Stimulated activated memory B cell treated with anti-CD40 and anti-IgM and Interleukin-4, amounts not matched to agents 10 μg/mL and 1 μg/mL and 100 μg/mL, for 72 hours (primary cell): ENCODE measurements at regions not wholly inside any gene's neighbourhood (a gene's known extent, or its start where the extent isn't known, plus 50 kb on each side); places are given as distances from the start of the nearest gene placed in this dataset.

Experiments used
- ATAC-seq: fragments of 150-1000 bp; cut with Tn5 transposase; 2 replicates; pipeline ENCODE4 v1.10.0; 2021
- H3K27ac Mint-ChIP-seq: one replicate; pipeline ENCODE4 v1.8.0; 2022; ENCODE audit warnings: mild to moderate bottlenecking, mixed read lengths
- H3K27me3 Mint-ChIP-seq: one replicate; pipeline ENCODE4 v1.8.0; 2022; ENCODE audit warnings: mixed read lengths
- H3K36me3 Mint-ChIP-seq: one replicate; pipeline ENCODE4 v1.8.0; 2022; ENCODE audit warnings: mixed read lengths
- H3K4me1 Mint-ChIP-seq: one replicate; pipeline ENCODE4 v1.8.0; 2022; ENCODE audit warnings: mixed read lengths
- H3K4me3 Mint-ChIP-seq: one replicate; pipeline ENCODE4 v1.8.0; 2022; ENCODE audit warnings: mild to moderate bottlenecking, moderate library complexity, mixed read lengths
- H3K9me3 Mint-ChIP-seq: one replicate; pipeline ENCODE4 v1.8.0; 2022; ENCODE audit warnings: mixed read lengths

GRCh38 chr12:115213538-115214016, 529.6 kb upstream of the TBX3 start:
- ATAC-seq: no peak
- Mint-ChIP-seq H3K27ac (no peak overlapping the region), H3K27me3 (no peaks in the 10 kb centered on the region), H3K36me3 (no peaks in the 10 kb centered on the region), H3K4me3 (no peak overlapping the region), H3K9me3 (peaks cover 7% of the 10 kb centered on the region), H3K4me1 (no peaks in the 10 kb centered on the region)

- H3K4me3 Mint-ChIP-seq: no peak overlapping the region
- H3K4me1 Mint-ChIP-seq: no peaks in the 10 kb centered on the region
- no peak overlapping the region for H3K27ac Mint-ChIP-seq
- no peak for ATAC-seq
- H3K36me3 Mint-ChIP-seq: no peaks in the 10 kb centered on the region
- peaks cover 7% of the 10 kb centered on the region for H3K9me3 Mint-ChIP-seq
- no peaks in the 10 kb centered on the region for H3K27me3 Mint-ChIP-seq
Observed at GRCh38 chr12:115213118-115213517, 529.1 kb upstream of the TBX3 start.

- Mint-ChIP-seq H3K27ac (no peak overlapping the region), H3K36me3 (no peaks in the 10 kb centered on the region), H3K4me3 (no peak overlapping the region), H3K27me3 (no peaks in the 10 kb centered on the region), H3K4me1 (no peaks in the 10 kb centered on the region), H3K9me3 (peaks cover 7% of the 10 kb centered on the region)
- no peak for ATAC-seq
Observed at GRCh38 chr12:115212356-115212755, 528.4 kb upstream of the TBX3 start.

GRCh38 chr12:115210533-115211252, 526.7 kb upstream of the TBX3 start:
- Mint-ChIP-seq H3K4me3 (no peak overlapping the region), H3K9me3 (peaks cover 7% of the 10 kb centered on the region), H3K27ac (no peak overlapping the region), H3K27me3 (no peaks in the 10 kb centered on the region), H3K4me1 (no peaks in the 10 kb centered on the region), H3K36me3 (no peaks in the 10 kb centered on the region)
- ATAC-seq: no peak

GRCh38 chr12:115209230-115209629, 525.3 kb upstream of the TBX3 start:
- no peak for ATAC-seq
- no peaks in the 10 kb centered on the region for H3K4me1 Mint-ChIP-seq
- no peak overlapping the region for H3K27ac Mint-ChIP-seq
- no peaks in the 10 kb centered on the region for H3K27me3 Mint-ChIP-seq
- peaks cover 7% of the 10 kb centered on the region for H3K9me3 Mint-ChIP-seq
- H3K36me3 Mint-ChIP-seq: no peaks in the 10 kb centered on the region
- H3K4me3 Mint-ChIP-seq: no peak overlapping the region

GRCh38 chr12:115208098-115208497, 524.1 kb upstream of the TBX3 start:
- Mint-ChIP-seq H3K27ac (no peak overlapping the region), H3K4me1 (no peaks in the 10 kb centered on the region), H3K36me3 (no peaks in the 10 kb centered on the region), H3K9me3 (peaks cover 7% of the 10 kb centered on the region), H3K27me3 (no peaks in the 10 kb centered on the region), H3K4me3 (no peak overlapping the region)
- no peak for ATAC-seq

- Mint-ChIP-seq H3K36me3 (no peaks in the 10 kb centered on the region), H3K4me3 (no peak overlapping the region), H3K27me3 (no peaks in the 10 kb centered on the region), H3K9me3 (peaks cover 7% of the 10 kb centered on the region), H3K27ac (no peak overlapping the region), H3K4me1 (no peaks in the 10 kb centered on the region)
- ATAC-seq: no peak
Observed at GRCh38 chr12:115207216-115207915, 523.4 kb upstream of the TBX3 start.

GRCh38 chr12:115206801-115207200, 522.8 kb upstream of the TBX3 start:
- no peaks in the 10 kb centered on the region for H3K27me3 Mint-ChIP-seq
- H3K9me3 Mint-ChIP-seq: peaks cover 7% of the 10 kb centered on the region
- H3K27ac Mint-ChIP-seq: no peak overlapping the region
- H3K4me1 Mint-ChIP-seq: no peaks in the 10 kb centered on the region
- no peak for ATAC-seq
- H3K36me3 Mint-ChIP-seq: no peaks in the 10 kb centered on the region
- H3K4me3 Mint-ChIP-seq: no peak overlapping the region

- Mint-ChIP-seq H3K4me1 (no peaks in the 10 kb centered on the region), H3K27ac (no peak overlapping the region), H3K27me3 (no peaks in the 10 kb centered on the region), H3K9me3 (peaks cover 3% of the 10 kb centered on the region), H3K4me3 (no peak overlapping the region), H3K36me3 (no peaks in the 10 kb centered on the region)
- no peak for ATAC-seq
Observed at GRCh38 chr12:115205755-115206308, 521.9 kb upstream of the TBX3 start.

- no peaks in the 10 kb centered on the region for H3K36me3 Mint-ChIP-seq
- no peak for ATAC-seq
- H3K27me3 Mint-ChIP-seq: no peaks in the 10 kb centered on the region
- H3K27ac Mint-ChIP-seq: no peak overlapping the region
- H3K4me3 Mint-ChIP-seq: no peak overlapping the region
- H3K4me1 Mint-ChIP-seq: no peaks in the 10 kb centered on the region
- no peaks in the 10 kb centered on the region for H3K9me3 Mint-ChIP-seq
Observed at GRCh38 chr12:115204957-115205754, 521.2 kb upstream of the TBX3 start.

- H3K4me1 Mint-ChIP-seq: no peaks in the 10 kb centered on the region
- no peaks in the 10 kb centered on the region for H3K9me3 Mint-ChIP-seq
- no peak for ATAC-seq
- no peak overlapping the region for H3K4me3 Mint-ChIP-seq
- no peaks in the 10 kb centered on the region for H3K27me3 Mint-ChIP-seq
- H3K27ac Mint-ChIP-seq: no peak overlapping the region
- H3K36me3 Mint-ChIP-seq: no peaks in the 10 kb centered on the region
Observed at GRCh38 chr12:115203701-115204100, 519.7 kb upstream of the TBX3 start.

GRCh38 chr12:115201966-115202365, 518.0 kb upstream of the TBX3 start:
- no peak for ATAC-seq
- H3K27ac Mint-ChIP-seq: no peak overlapping the region
- H3K4me1 Mint-ChIP-seq: no peaks in the 10 kb centered on the region
- H3K36me3 Mint-ChIP-seq: no peaks in the 10 kb centered on the region
- H3K27me3 Mint-ChIP-seq: no peaks in the 10 kb centered on the region
- H3K4me3 Mint-ChIP-seq: no peak overlapping the region
- no peaks in the 10 kb centered on the region for H3K9me3 Mint-ChIP-seq

- no peak for ATAC-seq
- no peaks in the 10 kb centered on the region for H3K27me3 Mint-ChIP-seq
- no peaks in the 10 kb centered on the region for H3K4me1 Mint-ChIP-seq
- no peak overlapping the region for H3K4me3 Mint-ChIP-seq
- peaks cover 3% of the 10 kb centered on the region for H3K9me3 Mint-ChIP-seq
- no peaks in the 10 kb centered on the region for H3K36me3 Mint-ChIP-seq
- no peak overlapping the region for H3K27ac Mint-ChIP-seq
Observed at GRCh38 chr12:115199831-115200230, 515.9 kb upstream of the TBX3 start.

- H3K36me3 Mint-ChIP-seq: no peaks in the 10 kb centered on the region
- H3K27me3 Mint-ChIP-seq: no peaks in the 10 kb centered on the region
- ATAC-seq: no peak
- no peak overlapping the region for H3K27ac Mint-ChIP-seq
- no peak overlapping the region for H3K4me3 Mint-ChIP-seq
- H3K9me3 Mint-ChIP-seq: peaks cover 3% of the 10 kb centered on the region
- no peaks in the 10 kb centered on the region for H3K4me1 Mint-ChIP-seq
Observed at GRCh38 chr12:115194857-115195256, 510.9 kb upstream of the TBX3 start.

GRCh38 chr12:115194448-115194847, 510.5 kb upstream of the TBX3 start:
- no peak overlapping the region for H3K27ac Mint-ChIP-seq
- H3K27me3 Mint-ChIP-seq: no peaks in the 10 kb centered on the region

More at GRCh38 chr12:115194448-115194847, 510.5 kb upstream of the TBX3 start:
- Mint-ChIP-seq H3K9me3 (peaks cover 3% of the 10 kb centered on the region), H3K4me3 (no peak overlapping the region), H3K36me3 (no peaks in the 10 kb centered on the region), H3K4me1 (no peaks in the 10 kb centered on the region)
- no peak for ATAC-seq
